GM19455 (cell line): ENCODE measurements at regions not wholly inside any gene's neighbourhood (a gene's known extent, or its start where the extent isn't known, plus 50 kb on each side); places are given as distances from the start of the nearest gene placed in this dataset.

ENCODE experiments used
- ATAC-seq: cut with Tn5 transposase; IDR thresholded peaks from one replicate; pipeline ENCODE4 v1.9.1; 2021; ENCODE audit not compliant: unreplicated experiment

DNA sequence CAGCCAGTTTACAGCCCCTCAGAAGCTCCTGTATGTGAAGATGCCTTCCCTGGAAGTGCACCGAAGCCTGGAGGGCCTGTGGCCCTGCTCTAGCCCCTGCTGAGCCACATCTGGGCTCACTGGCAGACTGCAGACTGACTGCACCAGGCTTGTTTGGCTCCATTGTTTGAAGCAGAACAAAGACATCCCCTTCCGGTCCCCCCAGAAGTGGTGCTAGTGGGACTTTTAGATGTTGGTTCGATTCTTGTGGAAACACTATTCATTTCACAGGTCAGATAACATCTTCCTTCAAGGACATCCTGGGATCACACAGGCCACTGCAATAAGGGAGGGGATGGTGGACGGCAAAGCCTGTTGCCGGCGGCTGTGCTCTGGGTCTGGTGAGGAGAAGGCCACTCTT, 57.8 kb upstream of the CBLN2 start:
- no peak for ATAC-seq

DNA sequence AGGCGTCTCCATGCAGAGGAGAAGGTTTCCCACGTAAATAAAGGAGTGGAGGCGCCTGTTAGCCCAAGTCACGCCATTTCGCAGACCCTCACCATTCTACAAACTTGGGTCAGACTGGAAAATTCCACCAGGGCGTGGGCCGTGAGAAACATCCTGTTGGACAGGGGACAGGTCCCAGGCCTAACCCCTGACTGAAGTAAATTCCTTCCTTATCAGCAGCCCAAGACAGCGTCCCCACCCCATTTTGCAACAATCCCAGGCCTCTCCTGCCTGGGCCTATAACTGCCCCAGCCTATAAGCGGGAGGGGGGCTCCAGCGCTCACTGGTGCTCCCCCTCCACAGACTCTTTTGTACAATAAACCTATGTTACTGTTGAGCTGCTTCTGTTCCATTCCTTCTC, 57.3 kb upstream of the CBLN2 start:
- ATAC-seq: no peak
